T-helper 2 cell treated with Interferon-gamma antibody and Interleukin-4, amounts not matched to agents 100 ng/mL and 5 ng/mL, for 36 hours (primary cell): ENCODE measurements at regions not wholly inside any gene's neighbourhood (a gene's known extent, or its start where the extent isn't known, plus 50 kb on each side); places are given as distances from the start of the nearest gene placed in this dataset.
"Not testable (repeated sequence)": the region's sequence is repeated elsewhere in the genome, so short reads cannot be mapped to it uniquely, and the experiment has no call there.

Experiments
- intact Hi-C: fragments of 100-400 bp; cut with micrococcal nuclease; formaldehyde crosslinking; loops from one replicate; pipeline ENCODE4 v1.15.1; 2023

DNA sequence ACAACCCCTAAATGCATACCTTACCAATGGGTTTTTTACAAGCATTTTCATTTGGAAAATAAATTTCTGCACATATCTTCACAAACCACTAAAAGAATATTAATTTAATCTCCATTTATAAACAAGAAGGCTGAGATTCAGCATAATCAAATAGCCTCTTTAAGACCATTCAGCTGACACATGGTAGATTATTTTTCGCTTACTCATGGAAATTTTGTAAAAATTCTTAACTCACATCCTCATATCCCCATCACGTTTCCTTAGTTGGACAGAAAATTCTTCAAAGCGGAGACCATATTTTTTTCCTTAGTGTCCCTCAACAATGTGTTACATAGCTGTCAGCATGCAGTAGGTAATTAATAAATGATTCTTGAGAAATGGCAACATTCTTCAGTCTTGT is 439.6 kb upstream of the PTCHD4 start:
- intact Hi-C loops = no loop called here

DNA sequence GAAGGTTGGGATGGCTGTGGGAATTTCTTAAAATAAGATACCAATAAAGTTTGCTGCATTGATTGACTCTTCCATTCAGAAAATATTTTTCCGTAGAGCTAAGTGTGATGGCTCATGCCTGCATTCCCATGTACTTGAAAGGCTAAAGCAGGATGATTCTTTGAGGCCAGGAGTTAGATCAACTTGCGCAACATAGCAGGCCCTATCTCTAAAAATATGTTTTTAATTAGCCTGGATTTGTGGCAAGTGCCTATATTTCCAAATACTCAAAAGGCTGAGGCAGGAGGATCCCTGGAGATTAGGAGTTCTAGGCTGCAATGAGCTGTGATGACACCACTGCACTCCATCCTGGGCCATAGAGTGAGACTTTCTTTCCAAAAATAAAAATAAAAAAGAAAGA is 431.2 kb upstream of the PTCHD4 start:
- intact Hi-C loops = no loop called here

GRCh38 chr6:48541649-48542048 is 430.7 kb upstream of the PTCHD4 start:
- intact Hi-C loops = no loop called here

DNA sequence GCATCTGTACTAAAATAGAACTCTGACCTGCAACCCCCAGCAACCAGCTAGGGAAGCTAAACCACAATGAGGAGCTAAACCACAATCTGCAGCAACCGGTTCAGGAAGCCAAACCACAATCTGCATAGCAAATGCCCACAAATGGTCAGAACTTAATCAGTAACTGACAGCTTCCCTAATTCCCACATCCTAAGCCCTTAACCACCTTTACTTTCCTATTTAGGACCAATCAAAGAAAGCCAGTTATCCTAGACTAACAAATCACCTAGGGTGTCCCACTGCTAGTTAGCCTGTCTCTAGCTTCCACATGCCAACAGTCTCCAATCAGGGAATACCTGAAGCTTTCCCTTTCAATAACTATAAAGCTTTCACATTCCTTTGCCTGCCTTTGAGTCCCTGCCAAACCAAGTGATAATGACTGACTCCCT is 424.6 kb upstream of the PTCHD4 start:
- intact Hi-C loops = no loop called here

- intact Hi-C loops = not testable (repeated sequence)
Observed at GRCh38 chr6:48530978-48531377, 420.0 kb upstream of the PTCHD4 start.

- intact Hi-C loops = no loop called here
Observed at GRCh38 chr6:48525849-48526248, 414.9 kb upstream of the PTCHD4 start.

DNA sequence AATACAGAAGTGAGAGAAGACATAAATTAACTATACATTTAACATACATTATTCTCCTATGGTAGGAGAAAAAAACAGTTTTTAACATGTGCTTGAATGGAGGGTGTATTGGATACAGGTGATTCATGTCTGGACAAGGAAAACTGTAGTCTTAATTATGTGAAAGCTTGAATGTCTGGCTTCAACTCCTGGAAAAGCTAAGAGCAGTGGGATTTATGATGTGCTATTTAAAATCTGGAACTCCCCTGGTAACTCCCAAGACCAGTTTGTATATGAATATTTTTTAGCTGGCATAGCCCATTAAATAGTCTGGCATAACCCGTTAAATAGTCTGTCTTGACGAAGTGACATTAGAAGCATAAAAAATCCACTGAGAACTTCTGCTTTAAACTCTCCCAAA is 410.0 kb upstream of the PTCHD4 start:
- intact Hi-C loops = no loop called here

DNA sequence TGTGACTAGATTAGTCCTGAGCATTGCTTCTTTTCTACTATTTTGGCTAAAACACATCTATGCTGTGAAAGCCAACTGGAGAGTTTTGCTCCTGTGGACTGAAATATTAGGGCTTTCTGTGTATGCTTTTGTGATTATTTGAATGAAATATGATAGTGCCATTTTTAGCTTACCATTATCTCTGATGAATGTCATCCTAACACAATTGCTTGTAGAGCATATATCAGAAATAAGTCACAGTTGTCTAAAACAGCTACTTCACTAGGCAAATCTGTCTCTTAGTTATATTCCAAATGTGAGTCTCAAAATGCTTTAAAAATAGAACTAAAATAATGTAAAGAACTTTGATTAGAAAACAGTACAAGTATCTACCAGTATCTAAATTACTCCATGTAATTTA is 401.4 kb upstream of the PTCHD4 start:
- intact Hi-C loops = no loop called here

- intact Hi-C loops = no loop called here
Observed at GRCh38 chr6:48511378-48511777, 400.4 kb upstream of the PTCHD4 start.

GRCh38 chr6:48505621-48506020 is 394.6 kb upstream of the PTCHD4 start:
- intact Hi-C loops = no loop called here

GRCh38 chr6:48493432-48493831 is 382.4 kb upstream of the PTCHD4 start:
- intact Hi-C loops = not testable (repeated sequence)

DNA sequence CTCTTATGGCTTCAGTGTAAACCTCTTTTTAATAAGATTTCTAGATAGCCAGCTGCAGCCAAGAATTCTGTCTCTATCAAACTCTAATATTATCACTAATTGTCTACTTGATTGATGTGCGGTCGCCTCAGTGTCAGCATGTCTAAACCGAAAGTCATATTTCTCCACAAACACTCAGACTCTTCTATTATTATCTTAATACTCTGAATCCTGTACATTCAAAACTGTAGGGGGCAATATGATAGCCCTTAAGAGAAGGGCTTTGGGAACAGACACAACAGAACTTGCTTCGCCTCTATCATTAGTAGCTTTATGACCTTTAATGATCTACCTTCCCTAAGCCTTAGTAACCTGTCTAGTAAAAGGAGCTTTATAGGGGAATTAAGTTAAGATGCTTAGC is 379.7 kb upstream of the PTCHD4 start:
- intact Hi-C loops = no loop called here

DNA sequence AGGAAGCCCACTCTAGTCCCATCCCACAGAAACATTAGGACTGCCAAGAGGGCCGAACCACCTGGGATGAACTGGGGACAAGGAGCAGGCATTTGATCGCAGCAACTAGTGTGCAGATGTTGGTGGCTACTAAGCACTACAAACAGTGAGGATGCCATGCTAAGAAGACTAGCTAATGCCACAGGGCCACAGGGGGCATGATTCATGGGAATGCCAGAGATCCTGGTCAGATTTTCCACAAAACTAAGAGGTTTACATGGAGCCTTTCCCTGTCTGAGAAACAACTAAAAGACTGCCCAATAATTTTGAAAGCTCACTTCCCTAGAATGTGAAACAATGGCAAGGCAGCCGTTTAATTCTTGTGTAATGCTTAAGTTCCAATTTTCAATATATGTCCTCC is 375.9 kb upstream of the PTCHD4 start:
- intact Hi-C loops = no loop called here

DNA sequence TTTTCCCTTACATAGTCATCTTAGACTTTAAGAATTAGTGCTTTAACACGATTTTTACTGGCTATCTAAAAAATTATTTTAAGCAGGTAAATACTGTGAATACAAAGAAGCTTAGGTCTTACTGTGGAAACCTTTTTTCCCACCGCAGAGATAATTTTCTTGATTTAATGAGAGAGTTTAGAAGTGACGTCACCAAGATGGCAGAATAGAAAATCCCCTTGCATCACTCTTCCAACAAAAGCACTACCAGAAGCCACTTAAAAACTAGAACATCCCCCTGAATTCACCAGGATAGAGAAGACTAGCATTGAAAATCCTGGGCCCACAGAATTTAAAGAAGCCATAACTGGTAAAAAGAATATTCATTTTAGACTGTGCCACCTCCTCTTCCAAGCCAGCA is 375.4 kb upstream of the PTCHD4 start:
- intact Hi-C loops = no loop called here

- intact Hi-C loops = no loop called here
Observed at GRCh38 chr6:48476257-48476656, 365.3 kb upstream of the PTCHD4 start.

- intact Hi-C loops = no loop called here
Observed at GRCh38 chr6:48475275-48475674, 364.3 kb upstream of the PTCHD4 start.

DNA sequence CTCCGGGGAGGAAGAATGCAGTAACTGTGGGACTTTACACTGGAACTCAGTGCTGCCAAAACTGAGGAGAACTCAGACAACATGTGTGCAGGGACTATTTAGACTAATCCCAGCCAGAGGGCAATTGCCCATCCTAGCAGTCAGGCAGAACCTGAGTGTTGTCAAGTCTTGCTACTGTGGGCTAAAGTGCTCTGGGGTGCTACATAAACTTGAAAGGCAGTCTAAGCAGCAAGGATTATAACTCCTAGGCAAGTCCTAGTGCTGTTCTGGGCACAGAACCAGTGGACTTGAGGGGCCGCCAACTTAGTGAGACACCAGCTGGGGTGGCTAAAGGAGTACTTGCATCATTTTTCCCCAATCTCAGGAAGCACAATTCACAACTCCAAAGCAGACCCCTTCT is 363.8 kb upstream of the PTCHD4 start:
- intact Hi-C loops = no loop called here

DNA sequence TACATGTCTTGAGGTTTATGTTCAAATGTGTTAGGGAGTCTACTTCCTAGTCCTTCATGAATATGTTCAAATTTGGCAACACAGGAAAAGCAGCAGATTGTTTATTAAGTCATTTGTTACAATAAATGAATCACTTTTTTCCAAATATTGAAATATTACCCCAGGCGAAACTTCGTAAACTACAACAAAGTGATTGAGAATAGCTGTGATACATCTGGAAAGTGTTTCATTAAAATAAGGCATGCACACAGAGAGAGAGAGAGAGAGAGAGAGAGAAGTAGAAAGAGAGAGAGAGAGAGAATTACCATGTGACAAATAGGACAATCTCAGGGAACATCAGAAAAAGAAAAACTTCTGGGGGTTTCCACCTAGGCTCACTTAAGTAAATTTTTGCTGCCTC is 363.1 kb upstream of the PTCHD4 start:
- intact Hi-C loops = no loop called here

GRCh38 chr6:48472535-48472934 is 361.5 kb upstream of the PTCHD4 start:
- intact Hi-C loops = no loop called here

DNA sequence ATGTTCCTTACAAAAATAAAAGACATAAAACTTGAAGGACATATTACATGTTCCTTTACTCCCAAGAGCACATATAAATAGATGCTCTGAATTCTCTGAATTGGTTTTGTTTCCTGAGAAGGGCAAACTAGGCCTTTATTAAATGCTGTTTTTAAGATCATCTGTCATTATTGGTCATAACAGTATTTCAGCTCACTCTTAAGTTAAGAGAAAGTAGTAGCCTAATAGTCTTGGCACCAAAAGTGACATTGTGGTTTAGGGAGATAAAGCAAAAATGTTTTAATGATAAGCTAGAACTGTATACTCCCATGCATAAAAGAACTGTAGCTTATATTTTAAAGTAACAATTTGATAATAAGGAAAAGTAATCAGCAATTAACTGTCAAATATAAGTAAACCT is 361.1 kb upstream of the PTCHD4 start:
- intact Hi-C loops = no loop called here

GRCh38 chr6:48471326-48471725 is 360.3 kb upstream of the PTCHD4 start:
- intact Hi-C loops = no loop called here

DNA sequence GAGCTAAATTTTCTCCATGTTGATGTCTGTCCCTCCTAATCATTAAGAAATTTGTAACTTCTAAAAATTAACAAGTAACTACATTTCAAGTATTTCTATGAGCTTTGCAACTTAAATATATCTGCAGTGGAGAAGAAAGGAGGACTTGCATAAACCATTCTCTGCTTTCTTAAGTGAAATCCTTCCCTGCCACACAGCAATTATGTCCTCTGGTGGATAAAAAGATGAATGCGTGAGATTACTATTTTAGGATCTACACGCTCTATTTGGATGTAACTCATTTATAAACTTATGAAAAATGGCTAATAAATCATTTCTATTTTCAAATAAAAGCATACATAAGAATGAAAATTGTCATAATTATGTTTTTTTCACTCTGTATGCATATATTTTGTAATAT is 338.0 kb upstream of the PTCHD4 start:
- intact Hi-C loops = no loop called here

- intact Hi-C loops = no loop called here
Observed at GRCh38 chr6:48447251-48447650, 336.3 kb upstream of the PTCHD4 start.

- intact Hi-C loops = no loop called here
Observed at GRCh38 chr6:48429610-48430009, 318.6 kb upstream of the PTCHD4 start.
